H1 (cell line): ENCODE measurements at regions not wholly inside any gene's neighbourhood (a gene's known extent, or its start where the extent isn't known, plus 50 kb on each side); places are given as distances from the start of the nearest gene placed in this dataset.

Experiments used
- CTCF ChIA-PET: fragments of 300-600 bp; sonication (Branson Sonifier 250); formaldehyde crosslinking; loops from one replicate; lab custom pipeline; 2021; ENCODE audit not compliant: partially characterized antibody; lab: Charles Lee
- POLR2A ChIA-PET: fragments of 300-600 bp; sonication (Branson Sonifier 250); formaldehyde crosslinking; loops from one replicate; lab custom pipeline; 2021; ENCODE audit warnings: inconsistent platforms; ENCODE audit not compliant: partially characterized antibody; lab: Charles Lee
- DNase-seq, 2 experiments: peaks; one replicate each; pipeline versions ENCODE4 v3.0.0 to v3.0.0-alpha.2; 2010 to 2022; ENCODE audit warnings: low spot score in 2 of 2, low read depth in 1 of 2, mixed read lengths in 1 of 2
- FAIRE-seq: peaks from 2 replicates; lab custom pipeline; 2011; peaks lifted over from hg19 to GRCh38; lab: Jason Lieb, UNC
- H2AFZ ChIP-seq: 2 replicates; pipeline ENCODE4 v1.8.1; 2012; ENCODE audit warnings: low read length, inconsistent platforms
- H2AK5ac ChIP-seq: 2 replicates; pipeline ENCODE4 v1.6.1; 2013; ENCODE audit warnings: low read depth, low read length
- H2BK120ac ChIP-seq: replicated peaks from 2 replicates; pipeline ENCODE3; 2013; ENCODE audit warnings: low read depth, low read length, inconsistent platforms
- H2BK12ac ChIP-seq: 2 replicates; pipeline ENCODE4 v1.6.1; 2013; ENCODE audit warnings: low read depth, low read length
- H2BK15ac ChIP-seq: 2 replicates; pipeline ENCODE4 v1.6.1; 2013; ENCODE audit warnings: low read length
- H2BK20ac ChIP-seq: 2 replicates; pipeline ENCODE4 v1.6.1; 2013; ENCODE audit warnings: low read length
- H2BK5ac ChIP-seq: 2 replicates; pipeline ENCODE4 v1.6.1; 2013; ENCODE audit warnings: low read depth, low read length
- H3K14ac ChIP-seq: 2 replicates; pipeline ENCODE4 v1.6.1; 2013; ENCODE audit warnings: inconsistent platforms; ENCODE audit not compliant: insufficient read length
- H3K18ac ChIP-seq: 2 replicates; pipeline ENCODE4 v1.6.1; 2013; ENCODE audit warnings: low read length; ENCODE audit errors: extremely low read depth
- H3K23ac ChIP-seq: 2 replicates; pipeline ENCODE4 v1.6.1; 2013; ENCODE audit warnings: inconsistent platforms; ENCODE audit not compliant: insufficient read length
- H3K23me2 ChIP-seq: 2 replicates; pipeline ENCODE4 v1.6.1; 2013; ENCODE audit warnings: low read depth, low read length
- H3K27ac ChIP-seq: 2 replicates; pipeline ENCODE4 v1.6.1; 2011; ENCODE audit warnings: low read depth, low read length, inconsistent platforms
- H3K27me3 ChIP-seq, 4 experiments: replicated peaks in 1 of 4; 1 replicate in 1 of 4; 2 replicates in 3 of 4; pipeline versions ENCODE4 v1.6.1 to v1.8.1; 2011 to 2013; ENCODE audit warnings: low read length in 3 of 4, mild to moderate bottlenecking in 3 of 4, inconsistent platforms in 2 of 4, mixed read lengths in 2 of 4, moderate library complexity in 1 of 4; ENCODE audit not compliant: control insufficient read depth in 3 of 4, insufficient read depth in 3 of 4; ENCODE audit errors: extremely low read depth in 1 of 4
- H3K36me3 ChIP-seq, 4 experiments: 2 replicates each; pipeline versions ENCODE4 v1.6.1 to v1.8.1; 2011 to 2013; ENCODE audit warnings: mild to moderate bottlenecking in 4 of 4, low read length in 3 of 4, moderate library complexity in 2 of 4, control low read depth in 1 of 4, inconsistent platforms in 1 of 4; ENCODE audit not compliant: insufficient read depth in 4 of 4, control insufficient read depth in 2 of 4
- H3K4ac ChIP-seq: replicated peaks from 2 replicates; pipeline ENCODE3; 2013; ENCODE audit warnings: low read length, low read depth, mixed read lengths, inconsistent platforms; ENCODE audit not compliant: insufficient read length
- H3K4me1 ChIP-seq, 4 experiments: replicated peaks in 1 of 4; 1 replicate in 1 of 4; 2 replicates in 3 of 4; pipeline versions ENCODE4 v1.6.1 to v1.8.1; 2011 to 2013; ENCODE audit warnings: low read length in 3 of 4, inconsistent platforms in 2 of 4, mixed read lengths in 1 of 4; ENCODE audit not compliant: insufficient read depth in 4 of 4, control insufficient read depth in 3 of 4
- H3K4me2 ChIP-seq, 2 experiments: 2 replicates each; pipeline versions ENCODE4 v1.6.1 to v1.8.1; 2011 to 2013; ENCODE audit warnings: low read depth in 2 of 2, low read length in 2 of 2, control low read depth in 1 of 2, inconsistent platforms in 1 of 2, mild to moderate bottlenecking in 1 of 2; ENCODE audit not compliant: insufficient read depth in 1 of 2
- H3K4me3 ChIP-seq, 4 experiments: fragments of 200-600, 300-600 bp in 1 of 4; sonication (generic), shearing (Covaris generic), sonication (Bioruptor Twin) in 1 of 4; 2 replicates each; pipeline versions ENCODE4 v1.5.1 to v1.8.1; 2011 to 2016; ENCODE audit warnings: low read length in 4 of 4, low read depth in 3 of 4, control low read depth in 2 of 4, inconsistent platforms in 2 of 4, mild to moderate bottlenecking in 2 of 4, mixed read lengths in 1 of 4, moderate library complexity in 1 of 4; ENCODE audit not compliant: insufficient read depth in 2 of 4; ENCODE audit errors: extremely low read depth in 1 of 4
- H3K56ac ChIP-seq: replicated peaks from 2 replicates; pipeline ENCODE3; 2013; ENCODE audit warnings: low read depth, mild to moderate bottlenecking, mixed read lengths, low read length, inconsistent platforms; ENCODE audit not compliant: insufficient read length
- H3K79me1 ChIP-seq: 2 replicates; pipeline ENCODE4 v1.6.1; 2013; ENCODE audit warnings: low read depth, low read length, control low read depth
- H3K79me2 ChIP-seq, 2 experiments: 2 replicates each; pipeline versions ENCODE4 v1.6.1 to v1.8.1; 2012 to 2013; ENCODE audit warnings: low read length in 2 of 2, mild to moderate bottlenecking in 2 of 2, inconsistent platforms in 1 of 2; ENCODE audit not compliant: insufficient read depth in 2 of 2, control insufficient read depth in 1 of 2
- H3K9ac ChIP-seq, 4 experiments: replicated peaks in 1 of 4; 1 replicate in 1 of 4; 2 replicates in 3 of 4; pipeline versions ENCODE4 v1.6.1 to v1.8.1; 2011 to 2013; ENCODE audit warnings: low read depth in 3 of 4, low read length in 3 of 4, control low read depth in 2 of 4, mild to moderate bottlenecking in 2 of 4, moderate library complexity in 2 of 4, inconsistent platforms in 1 of 4; ENCODE audit errors: extremely low read depth in 1 of 4
- H3K9me3 ChIP-seq, 2 experiments: 2 replicates each; pipeline versions ENCODE4 v1.6.1 to v1.8.1; 2012 to 2013; ENCODE audit warnings: mild to moderate bottlenecking in 2 of 2, moderate library complexity in 2 of 2, control low read depth in 1 of 2, inconsistent platforms in 1 of 2, low read depth in 1 of 2, low read length in 1 of 2, mixed read lengths in 1 of 2; ENCODE audit not compliant: insufficient read depth in 2 of 2
- H4K20me1 ChIP-seq, 2 experiments: replicated peaks in 1 of 2; 2 replicates each; pipeline versions ENCODE3 to v1.8.1; 2011 to 2013; ENCODE audit warnings: inconsistent platforms in 2 of 2, low read length in 2 of 2, mild to moderate bottlenecking in 1 of 2; ENCODE audit not compliant: insufficient read depth in 2 of 2, control insufficient read depth in 1 of 2
- H4K5ac ChIP-seq: 2 replicates; pipeline ENCODE4 v1.6.1; 2013; ENCODE audit warnings: low read length, low read depth, mixed read lengths, inconsistent platforms; ENCODE audit not compliant: insufficient read length
- H4K8ac ChIP-seq: 2 replicates; pipeline ENCODE4 v1.8.0; 2013; ENCODE audit warnings: mild to moderate bottlenecking, moderate library complexity, low read length, inconsistent platforms; ENCODE audit not compliant: insufficient read depth; ENCODE audit errors: extremely low read depth
- H4K91ac ChIP-seq: replicated peaks from 2 replicates; pipeline ENCODE3; 2013; ENCODE audit warnings: low read length, mixed read lengths, inconsistent platforms; ENCODE audit not compliant: insufficient read length
- ASH2L ChIP-seq: fragments of 200-600, 300-600 bp; sonication (generic); IDR thresholded peaks from one replicate; pipeline ENCODE4 v1.7.1; 2017; ENCODE audit warnings: low read length
- BACH1 ChIP-seq: IDR thresholded peaks from 2 replicates; pipeline ENCODE4 v1.6.1; 2012; ENCODE audit warnings: low read length, improper control_type of control experiment
- WGBS, 2 experiments: shearing (Covaris generic) in 1 of 2; methylation state at CpG; one replicate each; pipeline versions ENCODE4 v1.1.6 to v1.1.7; 2013 to 2015; ENCODE audit warnings: low lambda C conversion rate in 2 of 2, mixed read lengths in 2 of 2, inconsistent platforms in 1 of 2, low coverage in 1 of 2, missing lambda C conversion rate in 1 of 2; ENCODE audit not compliant: insufficient replicate concordance in 2 of 2, insufficient coverage in 1 of 2, insufficient read length in 1 of 2; ENCODE audit errors: extremely low coverage in 1 of 2, missing lambda C conversion rate in 1 of 2; 5-methylcytosine and 5-hydroxymethylcytosine counted together

DNA sequence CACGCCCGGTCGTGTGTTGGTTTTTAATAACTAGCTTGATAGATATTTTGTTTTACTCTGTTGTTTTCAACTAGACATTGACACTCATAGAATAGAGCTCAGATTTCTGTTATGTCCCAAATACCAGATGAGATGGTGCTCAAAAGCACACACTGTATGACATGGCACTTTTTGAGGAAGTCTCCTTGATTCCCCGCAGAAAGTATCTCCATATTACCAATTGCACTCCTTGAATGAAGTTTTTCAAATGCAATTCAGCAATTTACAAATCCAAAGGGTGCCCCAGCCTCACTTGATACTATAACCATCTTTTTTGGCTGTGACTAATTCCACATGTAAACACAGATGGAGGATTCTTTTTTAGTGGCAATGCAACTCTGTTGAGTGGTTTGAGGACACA lies 92.0 kb upstream of the IGF1R start:
- no peak for FAIRE-seq
- Histone ChIP-seq H2BK5ac (no peak overlapping the region; the same call in 1 of the 2 replicates), H3K4me1 (peaks cover 0 to 12% (median 9%) of the 10 kb centered on the region in 4 experiments; a peak in 6 of 7 replicates), H3K36me3 (no peaks in the 10 kb centered on the region), H3K27ac (no peak overlapping the region; the same call in 1 of the 2 replicates), H3K79me1 (no peaks in the 10 kb centered on the region), H3K79me2 (no peaks in the 10 kb centered on the region), H4K91ac (no peak overlapping the region), H3K23ac (no peak overlapping the region), H2BK20ac (no peak overlapping the region), H3K56ac (no peak overlapping the region), H2BK15ac (no peak overlapping the region), H3K9me3 (no peaks in the 10 kb centered on the region), H2BK12ac (no peak overlapping the region), H3K23me2 (no peaks in the 10 kb centered on the region; the same call in 1 of the 2 replicates), H4K20me1 (no peaks in the 10 kb centered on the region), H3K14ac (no peak overlapping the region), H3K4ac (no peak overlapping the region), H3K18ac (0 out of 2 replicates have a peak overlapping the region, but pooled peaks have one; percentile 40), H3K4me3 (no peak overlapping the region), H3K4me2 (peak overlapping the region; percentile 12 to 22; a peak in 2 of 4 replicates), H4K8ac (no peak overlapping the region), H3K9ac (no peak overlapping the region), H4K5ac (no peak overlapping the region), H2BK120ac (no peak overlapping the region), H3K27me3 (no peaks in the 10 kb centered on the region; a peak in 1 of 7 replicates), H2AFZ (peak overlapping the region; percentile 2; the same call in 1 of the 2 replicates), H2AK5ac (no peak overlapping the region)
- ChIA-PET POLR2A (no interaction called here), CTCF (interaction anchor here (0.6 to 3.8 kb wide), 5 partner anchors 9 to 163 kb away, joined by 3 to 18 read pairs (median 5); no protein-coding TSS in a partner anchor)
- DNase-seq: no peak
- WGBS, 2 experiments: 81% methylated on average over 4 of the region's 4 CpGs; no CpG with 5 or more reads in 1 of the 2 experiments
- 0 out of 2 replicates have a peak, but pooled peaks have one; percentile 24 for TF ChIP-seq BACH1
- TF ChIP-seq ASH2L: no peak
